Chondrocyte (in vitro differentiated cells): ENCODE measurements at regions not wholly inside any gene's neighbourhood (a gene's known extent, or its start where the extent isn't known, plus 50 kb on each side); places are given as distances from the start of the nearest gene placed in this dataset.

ENCODE experiments used
- DNase-seq: peaks from one replicate; pipeline ENCODE4 v3.0.0; 2021; ENCODE audit warnings: mixed read lengths, low spot score
- H3K27ac Mint-ChIP-seq: one replicate; pipeline ENCODE4 v1.8.0; 2021; ENCODE audit warnings: mild to moderate bottlenecking, moderate library complexity, mixed read lengths; ENCODE audit not compliant: unreplicated experiment
- H3K27me3 Mint-ChIP-seq: 2 replicates; pipeline ENCODE4 v1.8.0; 2021; ENCODE audit warnings: low read depth, mixed read lengths
- H3K36me3 Mint-ChIP-seq: 2 replicates; pipeline ENCODE4 v1.8.0; 2021; ENCODE audit warnings: low read depth, mixed read lengths
- H3K4me1 Mint-ChIP-seq: 2 replicates; pipeline ENCODE4 v1.8.0; 2021; ENCODE audit warnings: low read depth, mild to moderate bottlenecking, mixed read lengths
- H3K4me3 Mint-ChIP-seq: one replicate; pipeline ENCODE4 v1.8.0; 2021; ENCODE audit warnings: mild to moderate bottlenecking, moderate library complexity, mixed read lengths; ENCODE audit not compliant: unreplicated experiment
- H3K9me3 Mint-ChIP-seq: 2 replicates; pipeline ENCODE4 v1.8.0; 2021; ENCODE audit warnings: low read depth, mixed read lengths
- TF ChIP-seq, protein P1 (sequence below): fragments of 200-600 bp; sonication (generic); IDR thresholded peaks from 2 replicates; pipeline ENCODE4 v1.5.0; 2021; ENCODE audit warnings: antibody characterized with exemption, mild to moderate bottlenecking, moderate library complexity

DNA sequence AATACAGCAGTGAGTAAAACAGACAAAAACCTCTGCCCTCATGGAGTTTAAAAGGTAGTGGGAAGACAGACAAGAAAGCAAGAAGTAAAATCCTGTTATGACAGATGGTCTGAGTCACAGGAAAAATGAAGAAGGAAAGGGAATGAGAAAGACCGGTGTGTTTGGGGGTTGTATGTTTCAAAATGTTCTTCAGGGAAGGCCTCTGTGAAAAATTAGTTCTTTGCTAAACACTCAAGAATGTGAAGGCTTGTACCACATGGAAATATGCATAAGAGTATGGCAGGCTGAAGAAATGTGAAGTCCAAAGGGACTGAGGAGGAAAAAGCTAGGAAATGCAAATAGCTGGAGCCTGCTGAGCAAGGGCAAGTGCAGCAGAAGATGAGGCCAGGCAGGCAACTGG, 315.9 kb upstream of the SEMA3A start:
- TF ChIP-seq, protein P1, sequence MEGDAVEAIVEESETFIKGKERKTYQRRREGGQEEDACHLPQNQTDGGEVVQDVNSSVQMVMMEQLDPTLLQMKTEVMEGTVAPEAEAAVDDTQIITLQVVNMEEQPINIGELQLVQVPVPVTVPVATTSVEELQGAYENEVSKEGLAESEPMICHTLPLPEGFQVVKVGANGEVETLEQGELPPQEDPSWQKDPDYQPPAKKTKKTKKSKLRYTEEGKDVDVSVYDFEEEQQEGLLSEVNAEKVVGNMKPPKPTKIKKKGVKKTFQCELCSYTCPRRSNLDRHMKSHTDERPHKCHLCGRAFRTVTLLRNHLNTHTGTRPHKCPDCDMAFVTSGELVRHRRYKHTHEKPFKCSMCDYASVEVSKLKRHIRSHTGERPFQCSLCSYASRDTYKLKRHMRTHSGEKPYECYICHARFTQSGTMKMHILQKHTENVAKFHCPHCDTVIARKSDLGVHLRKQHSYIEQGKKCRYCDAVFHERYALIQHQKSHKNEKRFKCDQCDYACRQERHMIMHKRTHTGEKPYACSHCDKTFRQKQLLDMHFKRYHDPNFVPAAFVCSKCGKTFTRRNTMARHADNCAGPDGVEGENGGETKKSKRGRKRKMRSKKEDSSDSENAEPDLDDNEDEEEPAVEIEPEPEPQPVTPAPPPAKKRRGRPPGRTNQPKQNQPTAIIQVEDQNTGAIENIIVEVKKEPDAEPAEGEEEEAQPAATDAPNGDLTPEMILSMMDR, result no peak
- Mint-ChIP-seq H3K9me3 (peaks cover 3% of the 10 kb centered on the region), H3K4me1 (peaks cover 18% of the 10 kb centered on the region), H3K4me3 (no peak overlapping the region), H3K36me3 (no peaks in the 10 kb centered on the region), H3K27me3 (no peaks in the 10 kb centered on the region), H3K27ac (peak overlapping the region; percentile 84)
- DNase-seq, result no peak

DNA sequence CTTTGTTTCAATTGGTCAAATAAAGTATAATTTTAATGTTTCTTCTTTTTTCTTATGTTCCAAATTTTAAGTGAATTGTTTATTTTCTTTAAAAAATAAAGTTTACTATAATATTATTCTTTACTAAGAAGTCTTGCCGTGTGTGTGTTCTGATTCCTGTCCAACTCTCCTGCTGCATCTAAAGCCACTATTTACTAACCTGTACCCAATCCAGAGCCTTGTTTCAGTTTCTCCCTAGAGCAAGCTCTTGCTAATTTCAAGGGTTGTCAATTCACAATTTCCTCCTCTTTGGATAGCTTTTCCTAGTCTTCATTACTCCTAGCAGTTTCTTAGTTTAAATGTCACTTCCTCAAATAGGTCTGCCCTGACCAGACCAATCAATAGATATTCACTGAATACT, 314.9 kb upstream of the SEMA3A start:
- Mint-ChIP-seq H3K9me3 (peaks cover 3% of the 10 kb centered on the region), H3K27ac (no peak overlapping the region), H3K4me3 (no peak overlapping the region), H3K4me1 (peaks cover 18% of the 10 kb centered on the region), H3K27me3 (no peaks in the 10 kb centered on the region), H3K36me3 (no peaks in the 10 kb centered on the region)
- TF ChIP-seq, protein P1, result no peak
- no peak for DNase-seq

DNA sequence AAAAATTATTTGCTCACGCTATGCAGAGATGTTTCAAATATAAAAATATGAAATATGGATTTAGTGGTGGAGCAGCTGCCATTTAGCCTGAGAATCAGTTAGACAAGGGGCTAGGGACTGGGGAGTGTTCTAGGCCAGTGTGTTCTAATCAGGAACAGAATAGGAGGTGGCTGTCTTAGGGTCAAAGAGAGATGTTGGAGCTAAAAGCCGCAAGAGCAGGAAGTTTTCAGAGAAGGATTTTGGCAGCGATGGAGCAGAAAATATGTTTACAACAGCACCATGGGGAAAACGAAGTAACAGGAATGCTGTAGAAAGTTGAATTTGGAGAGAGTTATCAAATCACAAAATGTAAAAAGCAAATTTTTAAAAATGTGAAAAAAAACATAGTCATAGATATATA, 314.0 kb upstream of the SEMA3A start:
- Mint-ChIP-seq H3K27ac (no peak overlapping the region), H3K4me3 (no peak overlapping the region), H3K9me3 (peaks cover 3% of the 10 kb centered on the region), H3K27me3 (no peaks in the 10 kb centered on the region), H3K36me3 (no peaks in the 10 kb centered on the region), H3K4me1 (peaks cover 13% of the 10 kb centered on the region)
- no peak for DNase-seq
- TF ChIP-seq, protein P1, result no peak

DNA sequence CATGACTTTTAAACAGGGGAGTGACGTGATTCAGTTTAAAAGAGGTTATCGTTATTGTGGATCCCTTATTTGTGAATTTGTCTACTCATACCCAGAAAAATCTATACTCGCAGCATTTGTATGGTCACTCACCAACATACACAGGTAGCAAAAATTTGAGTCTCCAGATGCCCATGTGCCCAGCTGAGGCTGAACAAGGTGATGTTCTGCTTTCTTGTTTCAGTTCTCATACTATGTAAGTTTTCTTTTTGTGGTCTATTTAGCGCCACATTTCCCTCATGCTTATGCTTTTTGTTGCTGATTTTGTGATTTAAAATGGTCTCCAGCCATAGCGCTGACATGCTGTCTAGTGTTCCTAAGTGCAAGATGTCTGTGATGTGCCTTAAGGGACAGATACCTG, 312.9 kb upstream of the SEMA3A start:
- H3K27me3 Mint-ChIP-seq, result no peaks in the 10 kb centered on the region
- TF ChIP-seq, protein P1, result no peak
- H3K36me3 Mint-ChIP-seq, result no peaks in the 10 kb centered on the region
- peaks cover 3% of the 10 kb centered on the region for H3K9me3 Mint-ChIP-seq
- DNase-seq, result no peak
- H3K4me1 Mint-ChIP-seq, result peaks cover 12% of the 10 kb centered on the region
- no peak overlapping the region for H3K27ac Mint-ChIP-seq
- no peak overlapping the region for H3K4me3 Mint-ChIP-seq

DNA sequence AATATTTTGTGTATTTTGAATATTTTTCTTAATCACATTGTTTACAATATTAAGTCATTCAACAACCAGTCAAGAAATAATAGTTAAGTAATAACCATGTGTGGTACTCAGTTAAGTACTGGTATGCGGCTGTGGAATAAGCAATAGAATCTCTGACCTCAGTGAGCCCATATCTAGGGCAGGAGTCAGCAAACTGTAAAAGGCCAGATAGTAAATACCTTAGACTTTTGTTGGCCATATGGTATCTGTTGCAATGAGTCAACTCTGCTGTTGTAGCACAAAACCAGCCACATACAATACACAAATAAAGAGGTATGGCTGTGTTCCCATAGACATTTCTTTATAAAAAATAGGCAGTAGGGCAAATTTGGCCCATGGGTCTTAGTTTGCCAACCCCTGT, 311.6 kb upstream of the SEMA3A start:
- H3K9me3 Mint-ChIP-seq, result peaks cover 3% of the 10 kb centered on the region
- H3K27ac Mint-ChIP-seq, result no peak overlapping the region
- no peaks in the 10 kb centered on the region for H3K36me3 Mint-ChIP-seq
- DNase-seq, result no peak
- TF ChIP-seq, protein P1, result no peak
- peaks cover 12% of the 10 kb centered on the region for H3K4me1 Mint-ChIP-seq
- no peaks in the 10 kb centered on the region for H3K27me3 Mint-ChIP-seq
- no peak overlapping the region for H3K4me3 Mint-ChIP-seq
